Adrenal gland (tissue), 9 donors: ENCODE measurements at regions not wholly inside any gene's neighbourhood (a gene's known extent, or its start where the extent isn't known, plus 50 kb on each side); places are given as distances from the start of the nearest gene placed in this dataset.
"Not testable (repeated sequence)": the region's sequence is repeated elsewhere in the genome, so short reads cannot be mapped to it uniquely, and the experiment has no call there.

ENCODE experiments used
- DNase-seq, 7 donors: peaks; one replicate each; pipeline ENCODE4 v3.0.0-alpha.2; 2019 to 2020
- H3K27ac ChIP-seq, 5 donors: fragments of 200-600 bp; sonication (generic) in 4 of 5; 1 replicate in 3 of 5; 2 replicates in 2 of 5; pipeline versions ENCODE4 v1.5.1 to v1.8.0; 2016 to 2020; ENCODE audit warnings: mild to moderate bottlenecking in 1 of 5
- H3K27me3 ChIP-seq: fragments of 200-600 bp; 2 replicates; pipeline ENCODE4 v1.8.0; 2021
- H3K36me3 ChIP-seq, 2 donors: fragments of 200-600 bp; replicated peaks in 1 of 2; 1 replicate in 1 of 2; 2 replicates in 1 of 2; pipeline versions ENCODE4 v1.5.1 to v1.8.0; 2018 to 2022
- H3K4me1 ChIP-seq, 2 donors: fragments of 200-600 bp; replicated peaks in 1 of 2; 1 replicate in 1 of 2; 2 replicates in 1 of 2; pipeline versions ENCODE4 v1.5.1 to v1.8.0; 2018 to 2021
- H3K4me3 ChIP-seq, 4 donors: fragments of 200-600 bp; sonication (generic) in 3 of 4; one replicate each; pipeline ENCODE4 v1.5.1; 2016 to 2018
- H3K9me3 ChIP-seq, 3 donors: fragments of 200-600 bp; sonication (generic) in 1 of 3; replicated peaks in 1 of 3; 1 replicate in 2 of 3; 2 replicates in 1 of 3; pipeline versions ENCODE4 v1.5.1 to v1.8.0; 2016 to 2021
- CTCF ChIP-seq, 6 experiments: fragments of 450-650 bp in 4 of 6; fragments of 200-600 bp in 2 of 6; sonication (generic) in 1 of 6; IDR thresholded peaks; 1 replicate in 5 of 6; 2 replicates in 1 of 6; pipeline versions ENCODE4 v1.5.1 to v1.8.0; 2016 to 2021; ENCODE audit warnings: antibody characterized with exemption in 6 of 6, mild to moderate bottlenecking in 2 of 6, moderate library complexity in 1 of 6
- POLR2A ChIP-seq, 2 donors: fragments of 450-650 bp; IDR thresholded peaks; one replicate each; pipeline ENCODE4 v1.6.1; 2017; ENCODE audit warnings: antibody characterized with exemption in 2 of 2, mild to moderate bottlenecking in 2 of 2, moderate library complexity in 1 of 2
- WGBS, 4 donors: extraction: QIAGEN DNeasy Blood & Tissue Kit in 2 of 4; methylation state at CpG; one replicate each; pipeline versions ENCODE4 v1.1.5 to v1.1.7; 2013 to 2017; 5-methylcytosine and 5-hydroxymethylcytosine counted together
- intact Hi-C, 2 donors: fragments of 100-400 bp; cut with DNase I; formaldehyde crosslinking; loops; one replicate each; pipeline versions ENCODE4 v1.14.1 to v1.15.0; 2022 to 2023
- donor health status: healthy with polysubstance abuse.
- donor health status: Bipolar disorder and iron deficiency.
- donor health status: DM: yes; HTN: yes; CAD: no.
- donor health status: DM: no; HTN: no; CAD: no.
- donor health status: DM: no; HTN: no; CAD: no.

- DNase-seq, result no peak
- Histone ChIP-seq H3K9me3 (no peaks in the 10 kb centered on the region), H3K27ac (no peak overlapping the region), H3K27me3 (no peaks in the 10 kb centered on the region), H3K4me1 (no peaks in the 10 kb centered on the region), H3K36me3 (no peaks in the 10 kb centered on the region), H3K4me3 (no peak overlapping the region)
- TF ChIP-seq POLR2A (IDR thresholded peaks at IDR 0.05), result no peak
- no peak for TF ChIP-seq CTCF (IDR thresholded peaks at IDR 0.05)
- intact Hi-C loops, result no loop called here
- WGBS, 4 donors, result 57 to 73% (median 62%) methylated on average over 2 of the region's 2 CpGs
Measured at GRCh38 chr2:59339837-59340207, 1098.7 kb upstream of the FANCL start.

- no peak for TF ChIP-seq CTCF (IDR thresholded peaks at IDR 0.05)
- no peak for TF ChIP-seq POLR2A (IDR thresholded peaks at IDR 0.05)
- Histone ChIP-seq H3K4me1 (no peaks in the 10 kb centered on the region), H3K36me3 (no peaks in the 10 kb centered on the region), H3K27ac (no peak overlapping the region), H3K27me3 (no peaks in the 10 kb centered on the region), H3K4me3 (no peak overlapping the region), H3K9me3 (no peaks in the 10 kb centered on the region)
- 66 to 82% (median 70%) methylated on average over 8 of the region's 8 CpGs for WGBS, 4 donors
- intact Hi-C loops, result no loop called here
- no peak for DNase-seq
Measured at GRCh38 chr2:59339121-59339836, 1098.2 kb upstream of the FANCL start.

- Histone ChIP-seq H3K27ac (no peak overlapping the region), H3K4me1 (no peaks in the 10 kb centered on the region), H3K27me3 (no peaks in the 10 kb centered on the region), H3K9me3 (no peaks in the 10 kb centered on the region), H3K36me3 (no peaks in the 10 kb centered on the region), H3K4me3 (no peak overlapping the region)
- TF ChIP-seq POLR2A (IDR thresholded peaks at IDR 0.05) (no peak), CTCF (IDR thresholded peaks at IDR 0.05) (no peak)
- no peak for DNase-seq
- WGBS, 4 donors, result 79 to 84% (median 81%) methylated on average over 4 of the region's 4 CpGs
- intact Hi-C loops, result no loop called here
Measured at GRCh38 chr2:59333007-59333406, 1091.9 kb upstream of the FANCL start.

- H3K4me3 ChIP-seq, H3K27ac ChIP-seq, H3K4me1 ChIP-seq, H3K36me3 ChIP-seq, DNase-seq, H3K27me3 ChIP-seq, H3K9me3 ChIP-seq, intact Hi-C loops: not testable (repeated sequence)
- 42 to 83% (median 81%) methylated on average over 5 to 14 of the region's 14 CpGs for WGBS, 4 donors
Measured at GRCh38 chr2:59326581-59327365, 1085.6 kb upstream of the FANCL start.
